Uterus (tissue), 2 donors: ENCODE measurements at regions not wholly inside any gene's neighbourhood (a gene's known extent, or its start where the extent isn't known, plus 50 kb on each side); places are given as distances from the start of the nearest gene placed in this dataset.

Source experiments
- CTCF ChIP-seq, 4 experiments: fragments of 200-600 bp in 2 of 4; fragments of 450-650 bp in 2 of 4; sonication (generic) in 2 of 4; IDR thresholded peaks; one replicate each; pipeline ENCODE4 v1.5.1; 2016 to 2019; ENCODE audit warnings: antibody characterized with exemption in 4 of 4, mild to moderate bottlenecking in 2 of 4, moderate library complexity in 1 of 4
- POLR2A ChIP-seq, 2 donors: fragments of 450-650 bp; IDR thresholded peaks; one replicate each; pipeline ENCODE4 v1.6.1; 2016; ENCODE audit warnings: antibody characterized with exemption in 2 of 2, mild to moderate bottlenecking in 1 of 2, moderate library complexity in 1 of 2

- TF ChIP-seq CTCF (IDR thresholded peaks at IDR 0.05) = no peak
- TF ChIP-seq POLR2A (IDR thresholded peaks at IDR 0.05) = no peak
Observed at GRCh38 chr6:81130061-81130460, 622.4 kb downstream of the TENT5A start.
